Gastrocnemius medialis (tissue), 4 donors: ENCODE measurements at regions not wholly inside any gene's neighbourhood (a gene's known extent, or its start where the extent isn't known, plus 50 kb on each side); places are given as distances from the start of the nearest gene placed in this dataset.

Experiments
- POLR2A ChIP-seq, 2 donors: fragments of 450-650 bp; IDR thresholded peaks; one replicate each; pipeline ENCODE4 v1.6.1; 2017; ENCODE audit warnings: antibody characterized with exemption in 2 of 2, mild to moderate bottlenecking in 2 of 2, moderate library complexity in 2 of 2
- TF ChIP-seq, protein P1 (sequence below), 5 experiments: fragments of 450-650 bp in 3 of 5; fragments of 200-600 bp in 2 of 5; sonication (generic) in 2 of 5; IDR thresholded peaks in 4 of 5; conservative IDR thresholded peaks in 1 of 5; 1 replicate in 4 of 5; 2 replicates in 1 of 5; pipeline ENCODE4 v1.5.1; 2016 to 2019; ENCODE audit warnings: antibody characterized with exemption in 5 of 5, mild to moderate bottlenecking in 3 of 5, moderate library complexity in 3 of 5

DNA sequence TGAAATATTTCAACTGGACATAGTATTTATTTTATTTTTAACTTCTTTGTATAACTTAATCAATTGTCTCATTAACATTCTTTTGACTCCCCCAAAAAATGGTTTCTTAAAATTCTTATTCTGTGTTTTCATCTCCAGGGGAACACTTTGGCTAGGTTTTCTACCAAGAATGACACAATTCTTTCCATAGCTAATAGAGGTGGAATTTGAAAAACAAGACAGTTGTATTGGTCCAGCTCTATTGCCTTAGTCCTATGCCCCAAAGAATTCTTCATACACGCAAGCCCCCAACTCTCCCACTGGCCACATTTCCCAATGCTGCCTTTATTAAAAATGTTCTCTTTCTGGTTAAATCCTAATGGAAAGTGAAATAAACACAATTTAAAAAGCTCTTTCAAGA is 104.7 kb upstream of the PKDCC start:
- TF ChIP-seq, protein P1, sequence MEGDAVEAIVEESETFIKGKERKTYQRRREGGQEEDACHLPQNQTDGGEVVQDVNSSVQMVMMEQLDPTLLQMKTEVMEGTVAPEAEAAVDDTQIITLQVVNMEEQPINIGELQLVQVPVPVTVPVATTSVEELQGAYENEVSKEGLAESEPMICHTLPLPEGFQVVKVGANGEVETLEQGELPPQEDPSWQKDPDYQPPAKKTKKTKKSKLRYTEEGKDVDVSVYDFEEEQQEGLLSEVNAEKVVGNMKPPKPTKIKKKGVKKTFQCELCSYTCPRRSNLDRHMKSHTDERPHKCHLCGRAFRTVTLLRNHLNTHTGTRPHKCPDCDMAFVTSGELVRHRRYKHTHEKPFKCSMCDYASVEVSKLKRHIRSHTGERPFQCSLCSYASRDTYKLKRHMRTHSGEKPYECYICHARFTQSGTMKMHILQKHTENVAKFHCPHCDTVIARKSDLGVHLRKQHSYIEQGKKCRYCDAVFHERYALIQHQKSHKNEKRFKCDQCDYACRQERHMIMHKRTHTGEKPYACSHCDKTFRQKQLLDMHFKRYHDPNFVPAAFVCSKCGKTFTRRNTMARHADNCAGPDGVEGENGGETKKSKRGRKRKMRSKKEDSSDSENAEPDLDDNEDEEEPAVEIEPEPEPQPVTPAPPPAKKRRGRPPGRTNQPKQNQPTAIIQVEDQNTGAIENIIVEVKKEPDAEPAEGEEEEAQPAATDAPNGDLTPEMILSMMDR (IDR thresholded peaks at IDR 0.05 in 4 of 5, conservative IDR thresholded peaks at IDR 0.05 in 1 of 5): no peak
- TF ChIP-seq POLR2A (IDR thresholded peaks at IDR 0.05): no peak
